ENCODE measurements at regions not wholly inside any gene's neighbourhood (a gene's known extent, or its start where the extent isn't known, plus 50 kb on each side); places are given as distances from the start of the nearest gene placed in this dataset.
"Not testable (repeated sequence)": the region's sequence is repeated elsewhere in the genome, so short reads cannot be mapped to it uniquely, and the experiment has no call there.

DNA sequence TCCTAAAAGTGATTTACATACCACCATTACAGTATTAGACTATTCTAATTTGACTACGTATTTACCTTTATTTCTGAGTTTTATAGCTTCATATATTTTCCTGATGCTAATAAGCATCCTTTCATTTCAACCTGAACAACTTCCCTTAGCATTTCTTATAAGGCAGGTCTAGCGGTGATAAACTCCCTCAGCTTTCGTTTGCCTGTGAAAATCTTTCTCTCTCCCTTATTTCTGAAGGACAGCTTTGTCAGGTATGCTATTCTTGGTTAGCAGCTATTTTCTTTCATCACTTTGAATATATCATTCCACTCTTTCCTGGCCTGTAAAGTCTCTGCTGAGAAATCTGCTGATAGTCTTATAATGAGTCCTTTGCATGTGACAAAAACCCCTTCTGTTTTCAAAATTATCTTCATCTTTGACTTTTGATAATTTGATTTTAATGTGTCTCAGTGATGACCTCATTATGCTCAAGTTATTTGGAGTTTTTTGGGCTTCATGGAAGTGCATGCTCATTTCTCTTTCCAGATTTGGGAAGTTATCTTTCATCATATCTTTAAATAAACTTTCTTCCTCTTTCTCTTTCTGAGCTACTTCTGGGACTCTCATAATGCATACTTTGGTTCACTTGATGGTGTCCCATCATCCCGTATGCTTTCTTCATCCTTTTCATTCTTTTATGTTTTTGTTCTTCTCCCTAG is 285.4 kb upstream of the PMFBP1 start:
- no peaks in the 10 kb centered on the region for H3K27me3 ChIP-seq
- no peak overlapping the region for H3K27ac ChIP-seq
- intact Hi-C loops (cut with DNase I) = no loop called here
- H3K4me3 ChIP-seq = no peak overlapping the region
- WGBS, 2 donors = 96% methylated on average over 4 of the region's 4 CpGs
- no peaks in the 10 kb centered on the region for H3K36me3 ChIP-seq
- TF ChIP-seq POLR2AphosphoS5 (IDR thresholded peaks at IDR 0.05) (no peak), POLR2A (IDR thresholded peaks at IDR 0.05) (no peak), EP300 (IDR thresholded peaks at IDR 0.05) (no peak)
- TF ChIP-seq, protein P1, sequence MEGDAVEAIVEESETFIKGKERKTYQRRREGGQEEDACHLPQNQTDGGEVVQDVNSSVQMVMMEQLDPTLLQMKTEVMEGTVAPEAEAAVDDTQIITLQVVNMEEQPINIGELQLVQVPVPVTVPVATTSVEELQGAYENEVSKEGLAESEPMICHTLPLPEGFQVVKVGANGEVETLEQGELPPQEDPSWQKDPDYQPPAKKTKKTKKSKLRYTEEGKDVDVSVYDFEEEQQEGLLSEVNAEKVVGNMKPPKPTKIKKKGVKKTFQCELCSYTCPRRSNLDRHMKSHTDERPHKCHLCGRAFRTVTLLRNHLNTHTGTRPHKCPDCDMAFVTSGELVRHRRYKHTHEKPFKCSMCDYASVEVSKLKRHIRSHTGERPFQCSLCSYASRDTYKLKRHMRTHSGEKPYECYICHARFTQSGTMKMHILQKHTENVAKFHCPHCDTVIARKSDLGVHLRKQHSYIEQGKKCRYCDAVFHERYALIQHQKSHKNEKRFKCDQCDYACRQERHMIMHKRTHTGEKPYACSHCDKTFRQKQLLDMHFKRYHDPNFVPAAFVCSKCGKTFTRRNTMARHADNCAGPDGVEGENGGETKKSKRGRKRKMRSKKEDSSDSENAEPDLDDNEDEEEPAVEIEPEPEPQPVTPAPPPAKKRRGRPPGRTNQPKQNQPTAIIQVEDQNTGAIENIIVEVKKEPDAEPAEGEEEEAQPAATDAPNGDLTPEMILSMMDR (IDR thresholded peaks at IDR 0.05) = no peak
- H3K4me1 ChIP-seq = no peaks in the 10 kb centered on the region
- no peak for DNase-seq
- peaks cover 0 to 7% (median 1%) of the 10 kb centered on the region in 4 donors for H3K9me3 ChIP-seq

DNA sequence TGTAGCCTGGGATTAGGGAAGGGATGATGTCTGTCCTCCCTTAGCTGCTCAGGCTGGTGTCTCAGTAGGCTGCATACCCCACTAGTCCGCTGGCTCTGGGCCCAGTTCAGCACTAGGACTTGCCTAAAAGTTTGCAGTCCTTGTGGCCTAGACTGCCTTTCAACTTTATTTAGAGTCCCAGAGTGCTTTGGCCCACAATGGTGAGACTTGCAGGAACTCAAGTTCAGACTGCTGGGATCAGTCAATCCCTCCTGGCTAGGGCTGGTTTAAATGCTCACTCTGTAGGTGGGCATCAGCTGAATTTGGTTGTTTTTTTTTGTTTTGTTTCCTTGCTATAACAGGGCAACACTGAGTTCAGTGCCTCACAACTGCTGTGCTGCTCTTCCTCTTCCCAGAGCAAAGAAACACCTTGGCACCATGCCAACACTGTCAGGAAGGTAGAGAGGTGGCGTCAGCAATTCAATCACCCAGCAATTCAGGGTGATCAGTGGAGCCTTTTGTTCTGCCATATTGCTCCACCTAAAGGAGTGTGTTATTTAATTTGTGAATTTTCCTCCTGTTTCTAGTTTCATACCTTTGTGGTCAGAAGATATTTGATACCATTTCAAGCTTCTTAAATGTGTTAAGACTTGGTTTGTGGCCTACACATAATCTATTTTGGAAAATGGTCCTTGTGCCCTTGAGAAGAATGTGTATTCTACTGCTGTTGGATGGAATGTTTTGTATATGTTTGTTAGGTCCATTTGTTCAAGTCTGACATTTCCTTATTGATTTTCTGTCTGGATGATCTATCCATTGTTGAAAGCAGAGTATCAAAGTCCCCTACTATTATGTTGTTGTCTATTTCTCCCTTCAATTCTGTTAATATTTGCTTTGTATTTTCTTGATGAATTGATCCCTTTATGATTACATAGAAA is 284.0 kb upstream of the PMFBP1 start:
- 58 to 82% methylated on average over 2 of the region's 2 CpGs for WGBS, 2 donors
- H3K4me1 ChIP-seq = no peaks in the 10 kb centered on the region

DNA sequence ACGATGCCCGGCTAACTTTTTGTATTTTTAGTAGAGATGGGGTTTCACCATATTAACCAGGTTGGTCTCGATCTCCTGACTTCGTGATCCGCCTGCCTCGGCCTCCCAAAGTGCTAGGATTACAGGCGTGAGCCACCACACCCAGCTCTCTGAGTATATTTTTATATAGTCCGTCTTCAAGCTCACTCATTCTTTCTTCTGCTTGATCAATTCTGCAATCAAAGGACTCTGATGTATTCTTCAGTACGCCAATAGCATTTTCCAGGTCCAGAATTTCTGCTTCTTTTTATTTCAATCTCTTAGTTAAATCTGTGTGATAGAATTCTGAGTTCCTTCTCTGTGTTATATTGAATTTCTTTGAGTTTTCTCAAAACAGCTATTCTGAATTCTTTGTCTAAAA is 281.9 kb upstream of the PMFBP1 start:
- 96 to 97% methylated on average over 9 of the region's 9 CpGs for WGBS, 2 donors
- intact Hi-C loops (cut with DNase I); H3K4me1 ChIP-seq; H3K9me3 ChIP-seq; H3K4me3 ChIP-seq; H3K27ac ChIP-seq; H3K36me3 ChIP-seq; H3K27me3 ChIP-seq; DNase-seq: not testable (repeated sequence)

More for the DNA sequence above, 284.0 kb upstream of the PMFBP1 start:
- DNase-seq = no peak
- no peaks in the 10 kb centered on the region for H3K27me3 ChIP-seq
- TF ChIP-seq POLR2AphosphoS5 (IDR thresholded peaks at IDR 0.05) = no peak
- TF ChIP-seq, protein P1 (IDR thresholded peaks at IDR 0.05) = no peak
- no peak for TF ChIP-seq EP300 (IDR thresholded peaks at IDR 0.05)
- no peak for TF ChIP-seq POLR2A (IDR thresholded peaks at IDR 0.05)
- peaks cover 0 to 9% (median 1%) of the 10 kb centered on the region in 4 donors for H3K9me3 ChIP-seq
- no peak overlapping the region for H3K27ac ChIP-seq
- no peaks in the 10 kb centered on the region for H3K36me3 ChIP-seq
- no peak overlapping the region for H3K4me3 ChIP-seq
- intact Hi-C loops (cut with DNase I) = no loop called here

DNA sequence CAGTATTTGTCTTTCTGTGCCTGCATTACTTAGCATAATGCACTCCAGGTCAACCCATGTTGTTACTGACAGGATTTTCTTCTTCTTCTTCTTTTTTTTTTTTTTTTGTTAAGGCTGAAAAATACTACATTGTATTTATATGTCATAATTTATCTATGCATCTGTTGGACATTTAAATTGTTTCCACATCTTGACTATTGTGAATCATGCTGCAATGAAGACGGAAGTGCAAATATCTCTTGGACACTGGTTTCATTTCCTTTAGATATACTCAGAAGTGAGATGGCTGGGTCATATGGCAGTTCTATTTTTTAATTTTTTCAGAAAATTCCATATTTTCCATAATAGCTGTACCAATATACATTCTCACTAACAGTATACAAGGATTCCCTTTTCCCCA is 272.7 kb upstream of the PMFBP1 start:
- no peaks in the 10 kb centered on the region for H3K9me3 ChIP-seq
- DNase-seq = no peak
- no peak overlapping the region for H3K4me3 ChIP-seq
- TF ChIP-seq EP300 (IDR thresholded peaks at IDR 0.05) (no peak), POLR2AphosphoS5 (IDR thresholded peaks at IDR 0.05) (no peak), POLR2A (IDR thresholded peaks at IDR 0.05) (no peak)
- TF ChIP-seq, protein P1 (IDR thresholded peaks at IDR 0.05) = no peak
- no peaks in the 10 kb centered on the region for H3K27me3 ChIP-seq
- WGBS, 2 donors = 90 to 95% methylated on average over 1 of the region's 1 CpG
- H3K27ac ChIP-seq = no peak overlapping the region
- H3K4me1 ChIP-seq = no peaks in the 10 kb centered on the region
- intact Hi-C loops (cut with DNase I) = no loop called here
- no peaks in the 10 kb centered on the region for H3K36me3 ChIP-seq

DNA sequence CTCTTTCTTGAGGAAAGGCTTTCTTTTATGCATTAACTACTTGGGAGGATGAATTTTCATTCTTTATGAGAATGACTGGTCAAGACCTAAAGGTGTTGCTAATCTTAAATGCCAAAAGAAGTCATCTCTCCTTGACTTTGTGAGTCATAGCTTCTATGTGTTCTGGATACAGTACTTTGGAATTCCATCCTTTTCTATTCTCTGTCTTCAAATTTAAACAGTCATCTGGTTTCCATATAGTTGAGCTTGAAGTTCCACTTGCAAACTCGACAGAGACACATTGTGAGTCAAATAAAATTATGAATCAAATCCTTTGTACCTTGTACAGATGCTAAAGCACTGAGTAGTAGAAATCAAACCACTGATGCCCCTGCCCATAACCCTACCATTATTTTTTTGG is 271.9 kb upstream of the PMFBP1 start:
- Histone ChIP-seq H3K9me3 (no peaks in the 10 kb centered on the region), H3K27ac (no peak overlapping the region), H3K4me3 (no peak overlapping the region), H3K36me3 (no peaks in the 10 kb centered on the region), H3K27me3 (no peaks in the 10 kb centered on the region), H3K4me1 (no peaks in the 10 kb centered on the region)
- intact Hi-C loops (cut with DNase I) = no loop called here
- no peak for DNase-seq
- 75 to 82% methylated on average over 1 of the region's 1 CpG for WGBS, 2 donors
- TF ChIP-seq EP300 (IDR thresholded peaks at IDR 0.05) = no peak

All from sigmoid colon (tissue), 6 donors.